ENCODE measurements at regions not wholly inside any gene's neighbourhood (a gene's known extent, or its start where the extent isn't known, plus 50 kb on each side); places are given as distances from the start of the nearest gene placed in this dataset.

DNA sequence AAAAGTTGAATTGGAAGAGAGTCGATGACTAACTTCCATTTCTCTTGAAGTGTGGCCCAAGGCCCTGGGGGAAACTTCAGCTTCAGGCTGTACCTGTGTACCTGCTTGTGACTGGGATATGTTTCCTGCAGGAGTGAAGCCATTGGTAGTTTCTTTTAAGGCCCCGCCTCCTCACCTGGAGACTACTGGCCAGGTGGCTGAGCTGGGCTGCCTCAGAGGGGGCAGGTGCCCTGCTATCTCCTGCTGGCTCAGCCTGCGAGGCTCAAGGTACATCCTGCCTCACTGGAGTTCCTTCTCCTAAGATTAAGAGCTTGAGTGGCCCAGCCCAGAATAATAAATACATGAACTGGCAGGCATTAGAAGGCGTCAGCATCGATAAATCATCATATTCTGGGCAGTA, 121.6 kb upstream of the ROPN1 start:
- no peaks in the 10 kb centered on the region for H3K4me1 ChIP-seq
- H3K27ac ChIP-seq = no peak overlapping the region
- no peak for DNase-seq (ENCODE audit: low spot score in 2 of 2)

DNA sequence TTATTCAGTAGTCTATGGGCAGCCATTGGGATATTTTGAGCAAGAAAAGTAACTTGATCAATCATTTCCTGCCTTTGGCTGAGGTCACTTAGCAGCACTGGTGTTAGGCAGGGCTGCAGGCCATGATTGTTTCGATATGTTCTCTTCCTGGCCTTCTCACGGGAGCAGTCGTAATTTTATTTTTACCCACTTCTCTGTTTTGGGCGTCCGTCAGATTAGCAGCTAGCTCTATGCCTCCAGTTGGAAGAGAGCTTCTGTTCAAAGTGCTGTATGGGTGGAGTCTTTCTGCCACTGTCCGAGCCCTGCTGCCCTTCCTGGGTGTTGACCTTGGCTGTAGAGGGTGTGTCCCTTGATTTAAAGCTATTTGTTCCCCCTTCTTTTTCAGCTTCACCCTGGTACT, 123.4 kb upstream of the ROPN1 start:
- peak overlapping the region in 1 of 2 donors; percentile 0 for H3K27ac ChIP-seq
- no peak for DNase-seq (ENCODE audit: low spot score in 2 of 2)
- TF ChIP-seq, protein P1, sequence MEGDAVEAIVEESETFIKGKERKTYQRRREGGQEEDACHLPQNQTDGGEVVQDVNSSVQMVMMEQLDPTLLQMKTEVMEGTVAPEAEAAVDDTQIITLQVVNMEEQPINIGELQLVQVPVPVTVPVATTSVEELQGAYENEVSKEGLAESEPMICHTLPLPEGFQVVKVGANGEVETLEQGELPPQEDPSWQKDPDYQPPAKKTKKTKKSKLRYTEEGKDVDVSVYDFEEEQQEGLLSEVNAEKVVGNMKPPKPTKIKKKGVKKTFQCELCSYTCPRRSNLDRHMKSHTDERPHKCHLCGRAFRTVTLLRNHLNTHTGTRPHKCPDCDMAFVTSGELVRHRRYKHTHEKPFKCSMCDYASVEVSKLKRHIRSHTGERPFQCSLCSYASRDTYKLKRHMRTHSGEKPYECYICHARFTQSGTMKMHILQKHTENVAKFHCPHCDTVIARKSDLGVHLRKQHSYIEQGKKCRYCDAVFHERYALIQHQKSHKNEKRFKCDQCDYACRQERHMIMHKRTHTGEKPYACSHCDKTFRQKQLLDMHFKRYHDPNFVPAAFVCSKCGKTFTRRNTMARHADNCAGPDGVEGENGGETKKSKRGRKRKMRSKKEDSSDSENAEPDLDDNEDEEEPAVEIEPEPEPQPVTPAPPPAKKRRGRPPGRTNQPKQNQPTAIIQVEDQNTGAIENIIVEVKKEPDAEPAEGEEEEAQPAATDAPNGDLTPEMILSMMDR (IDR thresholded peaks at IDR 0.05) = no peak
- TF ChIP-seq POLR2AphosphoS5 (IDR thresholded peaks at IDR 0.05) = no peak
- TF ChIP-seq POLR2A (IDR thresholded peaks at IDR 0.05) = no peak
- no peaks in the 10 kb centered on the region for H3K27me3 ChIP-seq
- no peaks in the 10 kb centered on the region for H3K4me1 ChIP-seq
- H3K9me3 ChIP-seq = no peaks in the 10 kb centered on the region
- H3K4me3 ChIP-seq = no peak overlapping the region
- intact Hi-C loops (cut with DNase I; ENCODE audit: low total_unique reads) = no loop called here
- no peaks in the 10 kb centered on the region for H3K36me3 ChIP-seq

More for the DNA sequence above, 121.6 kb upstream of the ROPN1 start:
- TF ChIP-seq POLR2A (IDR thresholded peaks at IDR 0.05) = no peak
- TF ChIP-seq, protein P1 (IDR thresholded peaks at IDR 0.05) = no peak
- TF ChIP-seq POLR2AphosphoS5 (IDR thresholded peaks at IDR 0.05) = no peak
- no peaks in the 10 kb centered on the region for H3K9me3 ChIP-seq
- intact Hi-C loops (cut with DNase I; ENCODE audit: low total_unique reads) = no loop called here
- no peaks in the 10 kb centered on the region for H3K27me3 ChIP-seq
- H3K4me3 ChIP-seq = no peak overlapping the region
- no peaks in the 10 kb centered on the region for H3K36me3 ChIP-seq

DNA sequence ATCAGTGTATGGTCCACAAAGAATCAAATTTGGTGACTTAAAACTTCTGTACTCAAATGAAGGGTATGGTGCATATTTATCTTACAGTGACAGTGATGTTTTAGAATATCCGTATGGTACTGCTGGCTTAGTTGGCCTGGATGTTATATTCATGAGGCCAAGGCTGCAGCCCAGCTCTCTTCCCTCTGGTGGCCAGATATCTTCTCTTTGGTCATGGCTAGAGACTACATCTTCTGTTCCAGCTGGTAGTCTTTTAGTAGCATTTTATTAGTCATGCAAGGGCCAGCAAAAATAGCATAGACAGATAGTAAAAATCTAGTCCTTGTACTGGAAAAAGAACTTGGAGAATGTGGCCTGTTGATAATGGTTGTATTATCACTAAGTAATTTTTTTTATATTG, 124.0 kb upstream of the ROPN1 start:
- intact Hi-C loops (cut with DNase I; ENCODE audit: low total_unique reads) = no loop called here
- DNase-seq (ENCODE audit: low spot score in 2 of 2) = no peak
- H3K4me1 ChIP-seq = no peaks in the 10 kb centered on the region
- H3K9me3 ChIP-seq = no peaks in the 10 kb centered on the region
- TF ChIP-seq, protein P1 (IDR thresholded peaks at IDR 0.05) = no peak
- TF ChIP-seq POLR2A (IDR thresholded peaks at IDR 0.05) = no peak
- no peak for TF ChIP-seq POLR2AphosphoS5 (IDR thresholded peaks at IDR 0.05)
- H3K27ac ChIP-seq = no peak overlapping the region
- no peaks in the 10 kb centered on the region for H3K27me3 ChIP-seq
- no peaks in the 10 kb centered on the region for H3K36me3 ChIP-seq
- H3K4me3 ChIP-seq = no peak overlapping the region

DNA sequence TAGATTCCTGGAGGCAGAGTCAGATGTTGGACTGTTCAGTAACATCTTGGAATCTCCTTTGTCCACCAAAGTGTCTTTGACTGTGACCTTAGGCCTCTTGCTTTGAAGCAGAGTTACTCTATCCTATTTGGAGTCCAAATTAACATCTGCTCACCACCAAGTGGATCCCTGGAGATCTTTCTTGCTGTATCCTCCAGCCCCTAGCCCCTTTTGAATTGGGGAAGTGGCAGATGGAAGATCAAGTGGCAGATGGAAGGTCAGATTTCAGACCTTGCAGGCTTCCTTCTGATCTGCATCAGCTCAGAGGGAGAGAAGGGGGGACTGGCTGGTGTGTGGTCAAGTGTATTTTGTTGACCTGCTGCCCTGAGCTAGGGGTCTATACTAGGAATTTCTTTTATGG, 125.0 kb upstream of the ROPN1 start:
- intact Hi-C loops (cut with DNase I; ENCODE audit: low total_unique reads) = no loop called here
- Histone ChIP-seq H3K27ac (no peak overlapping the region), H3K36me3 (no peaks in the 10 kb centered on the region), H3K4me3 (no peak overlapping the region), H3K27me3 (no peaks in the 10 kb centered on the region), H3K9me3 (no peaks in the 10 kb centered on the region), H3K4me1 (no peaks in the 10 kb centered on the region)
- no peak for TF ChIP-seq POLR2A (IDR thresholded peaks at IDR 0.05)
- TF ChIP-seq, protein P1 (IDR thresholded peaks at IDR 0.05) = no peak
- TF ChIP-seq POLR2AphosphoS5 (IDR thresholded peaks at IDR 0.05) = no peak
- DNase-seq (ENCODE audit: low spot score in 2 of 2) = no peak

DNA sequence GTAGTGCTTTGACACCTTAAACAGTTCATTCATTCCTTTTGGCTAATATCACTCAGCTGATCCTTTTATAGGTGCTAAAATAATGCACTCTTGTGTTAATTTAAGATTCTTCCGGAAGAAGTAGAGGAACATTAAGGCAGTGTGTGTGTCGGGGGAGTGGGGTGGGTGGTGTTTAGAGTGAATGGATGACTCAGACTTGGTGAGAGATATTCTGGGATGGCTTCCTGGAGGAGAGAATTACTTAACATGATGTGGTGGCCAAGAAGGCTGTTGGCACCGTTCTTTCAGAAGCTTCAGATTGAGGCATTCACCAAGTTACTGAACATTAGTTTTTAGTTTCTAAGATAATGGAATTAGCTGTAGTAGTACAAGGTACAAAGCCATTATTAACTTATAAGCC, 125.6 kb upstream of the ROPN1 start:
- intact Hi-C loops (cut with DNase I; ENCODE audit: low total_unique reads) = no loop called here
- TF ChIP-seq POLR2A (IDR thresholded peaks at IDR 0.05) = no peak
- TF ChIP-seq, protein P1 (IDR thresholded peaks at IDR 0.05) = no peak
- no peak for TF ChIP-seq POLR2AphosphoS5 (IDR thresholded peaks at IDR 0.05)
- Histone ChIP-seq H3K27me3 (no peaks in the 10 kb centered on the region), H3K4me3 (no peak overlapping the region), H3K9me3 (no peaks in the 10 kb centered on the region), H3K27ac (no peak overlapping the region), H3K36me3 (no peaks in the 10 kb centered on the region), H3K4me1 (no peaks in the 10 kb centered on the region)
- DNase-seq (ENCODE audit: low spot score in 2 of 2) = no peak
